ENCODE measurements at regions not wholly inside any gene's neighbourhood (a gene's known extent, or its start where the extent isn't known, plus 50 kb on each side); places are given as distances from the start of the nearest gene placed in this dataset.
"Not testable (repeated sequence)": the region's sequence is repeated elsewhere in the genome, so short reads cannot be mapped to it uniquely, and the experiment has no call there.

GRCh38 chr5:43815497-43815896 lies 212.5 kb downstream of the NNT start:
- ATAC-seq (ENCODE audit: low read depth in 2 of 2) (no peak), DNase-seq (no peak)
- Mint-ChIP-seq H3K36me3 (peaks cover 7 to 10% of the 10 kb centered on the region in 2 donors), H3K4me3 (no peak overlapping the region), H3K27ac (no peak overlapping the region), H3K9me3 (peaks cover 12 to 35% (median 26%) of the 10 kb centered on the region in 7 donors), H3K27me3 (no peaks in the 10 kb centered on the region), H3K4me1 (no peaks in the 10 kb centered on the region)

- ATAC-seq (ENCODE audit: low read depth in 2 of 2): no peak
- Mint-ChIP-seq H3K27ac (no peak overlapping the region), H3K36me3 (no peaks in the 10 kb centered on the region), H3K27me3 (no peaks in the 10 kb centered on the region), H3K4me3 (no peak overlapping the region), H3K9me3 (peaks cover 0 to 8% (median 5%) of the 10 kb centered on the region in 7 donors), H3K4me1 (no peaks in the 10 kb centered on the region)
- no peak for DNase-seq
Observed at GRCh38 chr5:43804723-43805122, 201.7 kb downstream of the NNT start.

GRCh38 chr5:43804041-43804440 lies 201.1 kb downstream of the NNT start:
- ATAC-seq (ENCODE audit: low read depth in 2 of 2) (no peak), DNase-seq (no peak)
- Mint-ChIP-seq H3K36me3 (no peaks in the 10 kb centered on the region), H3K27ac (no peak overlapping the region), H3K9me3 (peaks cover 0 to 8% (median 4%) of the 10 kb centered on the region in 7 donors), H3K27me3 (peaks cover 0 to 2% (median 0%) of the 10 kb centered on the region in 3 donors), H3K4me3 (peak overlapping the region in 1 of 8 donors; percentile 1), H3K4me1 (no peaks in the 10 kb centered on the region)

- Mint-ChIP-seq H3K27ac (no peak overlapping the region), H3K27me3 (peaks cover 0 to 6% (median 0%) of the 10 kb centered on the region in 3 donors), H3K4me3 (no peak overlapping the region), H3K36me3 (no peaks in the 10 kb centered on the region), H3K9me3 (peaks cover 0 to 9% (median 2%) of the 10 kb centered on the region in 7 donors), H3K4me1 (no peaks in the 10 kb centered on the region)
- DNase-seq: no peak
- ATAC-seq (ENCODE audit: low read depth in 2 of 2): no peak
Observed at GRCh38 chr5:43802651-43803050, 199.7 kb downstream of the NNT start.

- no peaks in the 10 kb centered on the region for H3K4me1 Mint-ChIP-seq
- H3K27ac Mint-ChIP-seq: no peak overlapping the region
- no peak for ATAC-seq (ENCODE audit: low read depth in 2 of 2)
- no peak overlapping the region for H3K4me3 Mint-ChIP-seq
- DNase-seq: no peak
- H3K27me3 Mint-ChIP-seq: peaks cover 0 to 6% (median 0%) of the 10 kb centered on the region in 3 donors
- peaks cover 0 to 8% (median 2%) of the 10 kb centered on the region in 7 donors for H3K9me3 Mint-ChIP-seq
- H3K36me3 Mint-ChIP-seq: no peaks in the 10 kb centered on the region
Observed at GRCh38 chr5:43802119-43802518, 199.1 kb downstream of the NNT start.

DNA sequence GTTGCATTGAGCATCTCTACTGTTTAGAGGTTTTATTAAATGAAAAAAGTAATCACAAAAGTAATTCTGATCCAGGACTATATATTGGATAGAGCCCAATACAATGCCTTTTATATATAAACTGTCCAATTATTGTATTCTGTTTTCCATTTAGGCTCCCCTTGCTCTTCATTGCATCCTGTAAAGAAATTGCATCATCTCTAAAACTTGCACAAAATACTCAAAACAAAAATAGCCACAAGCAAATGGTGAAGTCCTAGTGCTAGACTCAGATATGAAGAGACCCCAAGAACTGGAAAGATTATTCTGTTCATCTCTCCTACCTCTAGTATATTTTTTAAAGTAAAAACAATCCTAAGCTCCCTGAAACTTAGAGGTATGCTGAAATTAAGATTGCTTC lies 195.8 kb downstream of the NNT start:
- peaks cover 3 to 12% (median 8%) of the 10 kb centered on the region in 7 donors for H3K9me3 Mint-ChIP-seq
- no peak overlapping the region for H3K27ac Mint-ChIP-seq
- DNase-seq (no peak), ATAC-seq (ENCODE audit: low read depth in 2 of 2) (no peak)
- no peaks in the 10 kb centered on the region for H3K36me3 Mint-ChIP-seq
- no peak overlapping the region for H3K4me3 Mint-ChIP-seq
- peaks cover 0 to 6% (median 0%) of the 10 kb centered on the region in 3 donors for H3K27me3 Mint-ChIP-seq
- H3K4me1 Mint-ChIP-seq: no peaks in the 10 kb centered on the region

GRCh38 chr5:43791880-43792279 lies 188.9 kb downstream of the NNT start:
- H3K4me3 Mint-ChIP-seq; H3K27ac Mint-ChIP-seq; DNase-seq; H3K27me3 Mint-ChIP-seq; H3K36me3 Mint-ChIP-seq; ATAC-seq (ENCODE audit: low read depth in 2 of 2); H3K4me1 Mint-ChIP-seq: not testable (repeated sequence)
- peaks cover 8 to 22% (median 12%) of the 10 kb centered on the region in 7 donors for H3K9me3 Mint-ChIP-seq

DNA sequence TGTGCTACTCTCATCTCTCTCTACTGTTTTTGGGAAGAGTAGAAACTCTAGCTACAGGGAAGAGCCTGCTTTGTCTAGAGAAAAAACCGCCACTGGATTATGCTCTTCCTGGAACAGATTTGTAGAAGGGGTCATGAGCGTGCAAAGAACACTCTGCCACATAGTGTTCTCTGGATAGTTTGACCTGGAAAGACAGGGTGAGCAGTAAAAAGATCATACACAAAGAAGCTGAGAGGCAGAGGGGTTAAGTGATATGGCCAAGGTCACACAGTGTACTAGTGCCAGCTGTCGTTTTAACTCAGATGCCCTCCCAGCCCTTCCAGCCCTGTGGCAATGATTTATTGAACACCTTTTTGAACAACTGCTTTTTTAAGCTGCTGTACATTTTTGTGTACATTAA lies 182.2 kb downstream of the NNT start:
- Mint-ChIP-seq H3K27ac (no peak overlapping the region), H3K4me3 (no peak overlapping the region), H3K36me3 (peaks cover 0 to 5% of the 10 kb centered on the region in 2 donors), H3K27me3 (no peaks in the 10 kb centered on the region), H3K4me1 (no peaks in the 10 kb centered on the region), H3K9me3 (peaks cover 8 to 18% (median 9%) of the 10 kb centered on the region in 7 donors)
- DNase-seq (no peak), ATAC-seq (ENCODE audit: low read depth in 2 of 2) (no peak)

DNA sequence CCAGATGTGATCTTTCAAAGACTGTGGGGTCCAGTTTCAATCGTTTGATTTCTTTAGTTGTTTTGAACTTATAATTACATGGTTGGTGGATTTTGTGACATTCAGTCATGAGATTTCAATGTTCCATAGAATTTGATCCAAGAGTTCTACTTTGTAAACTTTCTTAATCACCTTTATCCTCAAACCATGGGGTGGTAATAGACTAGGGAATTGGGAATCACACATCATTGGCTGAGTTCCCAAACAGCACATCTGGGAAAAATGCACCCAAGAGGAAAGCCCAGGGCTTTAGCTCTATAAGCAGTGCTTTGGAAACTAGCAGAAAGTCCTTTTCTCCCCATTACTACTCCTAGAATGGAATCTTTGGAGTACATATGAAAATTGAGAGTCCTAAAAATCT lies 177.6 kb downstream of the NNT start:
- peaks cover 0 to 2% (median 0%) of the 10 kb centered on the region in 7 donors for H3K9me3 Mint-ChIP-seq
- no peaks in the 10 kb centered on the region for H3K4me1 Mint-ChIP-seq
- H3K4me3 Mint-ChIP-seq: no peak overlapping the region
- peaks cover 0 to 5% (median 0%) of the 10 kb centered on the region in 3 donors for H3K27me3 Mint-ChIP-seq
- no peak for ATAC-seq (ENCODE audit: low read depth in 2 of 2)
- H3K36me3 Mint-ChIP-seq: no peaks in the 10 kb centered on the region
- DNase-seq: no peak
- H3K27ac Mint-ChIP-seq: no peak overlapping the region

- no peaks in the 10 kb centered on the region for H3K4me1 Mint-ChIP-seq
- DNase-seq: no peak
- ATAC-seq (ENCODE audit: low read depth in 2 of 2): no peak
- no peak overlapping the region for H3K4me3 Mint-ChIP-seq
- peaks cover 0 to 5% (median 0%) of the 10 kb centered on the region in 3 donors for H3K27me3 Mint-ChIP-seq
- no peaks in the 10 kb centered on the region for H3K36me3 Mint-ChIP-seq
- H3K27ac Mint-ChIP-seq: no peak overlapping the region
- peaks cover 0 to 2% (median 0%) of the 10 kb centered on the region in 7 donors for H3K9me3 Mint-ChIP-seq
Observed at GRCh38 chr5:43774881-43775399, 172.0 kb downstream of the NNT start.

- ATAC-seq (ENCODE audit: low read depth in 2 of 2) (no peak), DNase-seq (no peak)
- Mint-ChIP-seq H3K27ac (no peak overlapping the region), H3K4me1 (no peaks in the 10 kb centered on the region), H3K9me3 (peaks cover 0 to 2% (median 0%) of the 10 kb centered on the region in 7 donors), H3K36me3 (no peaks in the 10 kb centered on the region), H3K27me3 (peaks cover 0 to 5% (median 4%) of the 10 kb centered on the region in 3 donors), H3K4me3 (no peak overlapping the region)
Observed at GRCh38 chr5:43773478-43773844, 170.5 kb downstream of the NNT start.

GRCh38 chr5:43772764-43773477 lies 169.9 kb downstream of the NNT start:
- no peak overlapping the region for H3K27ac Mint-ChIP-seq
- no peaks in the 10 kb centered on the region for H3K4me1 Mint-ChIP-seq
- no peaks in the 10 kb centered on the region for H3K36me3 Mint-ChIP-seq
- DNase-seq: no peak
- peaks cover 0 to 2% (median 0%) of the 10 kb centered on the region in 7 donors for H3K9me3 Mint-ChIP-seq
- peaks cover 0 to 4% (median 4%) of the 10 kb centered on the region in 3 donors for H3K27me3 Mint-ChIP-seq
- H3K4me3 Mint-ChIP-seq: no peak overlapping the region
- ATAC-seq (ENCODE audit: low read depth in 2 of 2): no peak

DNA sequence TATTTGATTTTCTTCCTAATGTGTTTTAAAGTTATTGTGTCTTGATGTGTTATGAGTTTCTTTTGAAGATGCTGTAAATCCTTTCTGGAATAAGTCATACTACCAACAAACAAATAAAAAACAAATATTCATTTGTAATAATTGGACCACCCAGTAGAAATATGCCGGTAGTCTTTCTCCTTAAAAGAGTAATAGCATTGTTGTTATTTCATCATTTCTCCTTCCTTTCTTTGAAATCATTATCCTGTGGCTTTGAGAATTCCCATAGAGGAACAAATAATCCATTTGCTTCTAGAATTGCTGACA lies 169.4 kb downstream of the NNT start:
- Mint-ChIP-seq H3K4me3 (no peak overlapping the region), H3K4me1 (no peaks in the 10 kb centered on the region), H3K27ac (no peak overlapping the region), H3K9me3 (peaks cover 0 to 2% (median 0%) of the 10 kb centered on the region in 7 donors), H3K27me3 (peaks cover 0 to 5% (median 4%) of the 10 kb centered on the region in 3 donors), H3K36me3 (no peaks in the 10 kb centered on the region)
- no peak for ATAC-seq (ENCODE audit: low read depth in 2 of 2)
- no peak for DNase-seq

DNA sequence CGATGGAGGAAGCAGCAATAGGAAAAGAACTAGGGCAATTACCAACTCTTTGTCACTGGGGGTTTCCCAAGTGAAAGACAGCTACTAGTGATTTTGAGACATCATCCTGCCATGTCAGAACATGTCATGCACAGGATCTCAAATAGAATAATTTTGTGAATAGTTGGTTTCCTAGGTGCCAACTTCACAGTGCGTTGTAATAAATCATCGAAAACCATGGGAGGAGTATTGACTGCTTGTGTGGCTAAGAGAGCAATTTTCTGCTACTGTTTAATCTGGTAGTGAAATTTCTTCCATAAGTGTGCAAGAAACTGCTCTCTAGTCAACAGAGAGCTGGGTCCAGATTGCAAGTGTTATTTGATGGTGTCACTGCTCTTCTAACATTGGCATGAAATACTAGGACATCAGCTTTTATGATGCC lies 168.6 kb downstream of the NNT start:
- Mint-ChIP-seq H3K36me3 (no peaks in the 10 kb centered on the region), H3K4me3 (no peak overlapping the region), H3K9me3 (peaks cover 0 to 2% (median 0%) of the 10 kb centered on the region in 7 donors), H3K27me3 (peaks cover 0 to 5% (median 4%) of the 10 kb centered on the region in 3 donors), H3K27ac (no peak overlapping the region), H3K4me1 (no peaks in the 10 kb centered on the region)
- ATAC-seq (ENCODE audit: low read depth in 2 of 2) (no peak), DNase-seq (no peak)

All from naive B cell (primary cell).